IPS-18a (cell line): ENCODE measurements at regions not wholly inside any gene's neighbourhood (a gene's known extent, or its start where the extent isn't known, plus 50 kb on each side); places are given as distances from the start of the nearest gene placed in this dataset.

Source experiments
- H3K27ac ChIP-seq: one replicate; pipeline ENCODE4 v1.5.1; 2013; ENCODE audit warnings: low read length
- H3K27me3 ChIP-seq: one replicate; pipeline ENCODE4 v1.6.1; 2013; ENCODE audit warnings: mild to moderate bottlenecking, low read length; ENCODE audit not compliant: control insufficient read depth, insufficient read depth
- H3K36me3 ChIP-seq: one replicate; pipeline ENCODE4 v1.6.1; 2013; ENCODE audit warnings: low read depth, low read length; ENCODE audit not compliant: control insufficient read depth
- H3K4me1 ChIP-seq: one replicate; pipeline ENCODE4 v1.6.1; 2013; ENCODE audit warnings: low read depth, low read length; ENCODE audit not compliant: control insufficient read depth
- H3K4me3 ChIP-seq: one replicate; pipeline ENCODE4 v1.5.1; 2013; ENCODE audit warnings: low read length
- H3K9ac ChIP-seq: one replicate; pipeline ENCODE4 v1.6.1; 2013; ENCODE audit warnings: mild to moderate bottlenecking, low read length, moderate library complexity
- H3K9me3 ChIP-seq: one replicate; pipeline ENCODE4 v1.6.1; 2013; ENCODE audit warnings: low read depth, low read length; ENCODE audit not compliant: control insufficient read depth

GRCh38 chr9:129464972-129465833 is 155.7 kb downstream of the C9orf50 start:
- Histone ChIP-seq H3K27ac (no peak overlapping the region), H3K9ac (no peak overlapping the region), H3K9me3 (no peaks in the 10 kb centered on the region), H3K27me3 (no peaks in the 10 kb centered on the region), H3K4me1 (peaks cover 9% of the 10 kb centered on the region), H3K36me3 (no peaks in the 10 kb centered on the region), H3K4me3 (no peak overlapping the region)

DNA sequence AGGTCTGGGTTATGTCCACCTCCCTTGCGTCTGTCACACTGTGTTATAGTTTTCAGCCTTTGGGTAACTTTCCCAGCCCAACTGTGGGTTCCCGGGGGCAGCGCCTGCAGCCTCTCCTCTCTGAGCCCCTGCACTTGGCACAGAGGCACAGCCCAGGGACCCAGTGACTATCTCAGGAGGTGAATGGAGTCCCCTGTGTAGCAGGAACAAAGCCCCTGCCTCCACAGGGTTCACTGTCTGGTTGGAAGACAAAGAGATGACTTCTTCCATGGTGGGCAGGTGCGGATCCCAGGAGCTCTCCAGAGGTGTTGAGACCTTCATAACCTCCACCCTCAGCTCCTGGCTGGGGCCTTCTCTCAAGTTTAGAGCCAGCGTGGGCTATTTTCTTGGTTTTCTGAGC is 156.9 kb downstream of the C9orf50 start:
- Histone ChIP-seq H3K4me1 (peaks cover 5% of the 10 kb centered on the region), H3K27me3 (peaks cover 8% of the 10 kb centered on the region), H3K27ac (no peak overlapping the region), H3K9ac (no peak overlapping the region), H3K4me3 (no peak overlapping the region), H3K36me3 (no peaks in the 10 kb centered on the region), H3K9me3 (no peaks in the 10 kb centered on the region)

DNA sequence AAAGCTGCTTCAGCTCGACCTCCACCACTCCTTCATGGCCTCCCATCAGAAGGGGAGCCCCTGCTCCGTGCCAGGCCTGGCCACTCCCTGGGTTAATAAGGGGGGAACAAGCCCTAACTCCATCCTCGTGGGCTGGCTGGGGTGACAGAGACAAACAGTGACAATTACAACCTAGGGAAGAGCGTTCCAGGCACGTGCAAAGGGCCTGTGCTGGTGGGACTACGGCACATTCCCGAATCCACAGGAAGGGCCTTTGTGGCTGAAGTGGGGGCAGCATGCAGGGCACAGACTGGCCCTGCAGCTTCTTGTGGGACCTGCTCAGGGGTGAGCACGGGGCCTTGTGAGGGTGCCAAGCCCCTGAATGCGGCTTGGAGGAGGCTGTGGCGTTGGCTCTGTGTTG is 157.4 kb downstream of the C9orf50 start:
- no peak overlapping the region for H3K4me3 ChIP-seq
- H3K9me3 ChIP-seq: no peaks in the 10 kb centered on the region
- no peak overlapping the region for H3K27ac ChIP-seq
- no peaks in the 10 kb centered on the region for H3K36me3 ChIP-seq
- peaks cover 9% of the 10 kb centered on the region for H3K4me1 ChIP-seq
- H3K27me3 ChIP-seq: peaks cover 11% of the 10 kb centered on the region
- no peak overlapping the region for H3K9ac ChIP-seq

DNA sequence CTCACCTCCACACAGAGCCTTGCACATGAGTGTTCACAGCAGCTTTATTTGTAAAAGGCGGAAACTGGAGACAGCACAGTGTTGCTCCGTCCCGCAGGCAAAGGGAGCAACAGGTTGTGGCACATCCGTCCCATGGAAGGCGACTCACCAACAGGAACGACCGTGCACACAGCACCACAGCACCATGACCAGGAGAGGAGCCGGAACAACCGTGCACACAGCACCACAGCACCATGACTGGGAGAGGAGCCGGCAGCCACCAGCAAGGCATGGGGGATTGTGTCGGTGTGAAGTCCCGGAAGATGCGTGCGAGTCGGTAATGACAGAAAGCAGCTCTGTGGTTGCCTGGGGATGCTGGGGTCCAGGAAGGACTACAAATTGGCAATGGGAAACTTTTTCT is 158.5 kb downstream of the C9orf50 start:
- peaks cover 9% of the 10 kb centered on the region for H3K4me1 ChIP-seq
- no peak overlapping the region for H3K27ac ChIP-seq
- no peak overlapping the region for H3K4me3 ChIP-seq
- no peak overlapping the region for H3K9ac ChIP-seq
- peaks cover 11% of the 10 kb centered on the region for H3K27me3 ChIP-seq
- H3K36me3 ChIP-seq: no peaks in the 10 kb centered on the region
- no peaks in the 10 kb centered on the region for H3K9me3 ChIP-seq

- Histone ChIP-seq H3K27ac (peak overlapping the region; percentile 91), H3K36me3 (no peaks in the 10 kb centered on the region), H3K9ac (peak overlapping the region; percentile 78), H3K4me1 (peaks cover 9% of the 10 kb centered on the region), H3K9me3 (no peaks in the 10 kb centered on the region), H3K27me3 (peaks cover 11% of the 10 kb centered on the region), H3K4me3 (peak overlapping the region; percentile 64)
Observed at GRCh38 chr9:129460323-129461261, 160.3 kb downstream of the C9orf50 start.

DNA sequence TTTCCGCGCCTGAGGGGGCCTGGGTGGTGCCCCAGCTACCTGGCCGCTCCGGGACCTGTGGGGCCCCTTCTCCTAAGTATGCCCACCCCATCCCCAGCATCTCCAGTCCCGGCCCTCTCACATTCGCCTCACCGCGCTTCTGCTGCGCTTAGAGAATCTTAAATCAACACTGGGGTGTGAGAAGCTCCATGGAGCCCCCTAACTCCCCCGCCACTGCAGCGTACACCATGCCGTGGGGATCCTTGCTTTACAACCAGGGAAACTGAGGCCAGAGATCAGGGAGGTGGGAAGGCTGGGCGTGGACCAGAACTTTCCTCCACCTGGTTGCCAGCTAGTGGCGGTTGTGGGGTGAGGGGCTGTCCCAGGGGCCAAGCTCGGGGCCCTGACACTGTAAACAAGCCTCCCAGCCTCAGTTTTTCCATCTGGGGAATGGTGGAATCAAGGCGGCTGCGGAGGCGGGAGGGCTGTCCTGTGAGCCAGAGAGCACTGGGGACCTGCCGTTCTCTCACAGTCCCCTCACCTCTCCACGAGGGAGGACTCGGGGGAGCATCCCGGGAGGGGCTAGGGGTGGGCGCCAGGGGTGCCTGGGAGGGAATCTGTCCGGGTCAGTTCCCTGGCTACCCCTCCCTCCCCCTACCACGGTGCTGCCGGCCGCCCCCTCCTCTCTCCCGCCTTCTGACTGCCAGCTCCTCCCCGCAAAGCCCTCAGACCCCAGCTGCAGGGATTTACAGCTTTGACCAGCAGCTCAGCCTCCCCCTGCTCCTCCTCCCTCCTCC is 161.2 kb downstream of the C9orf50 start:
- H3K9ac ChIP-seq: no peak overlapping the region
- no peaks in the 10 kb centered on the region for H3K36me3 ChIP-seq
- H3K27me3 ChIP-seq: peaks cover 11% of the 10 kb centered on the region
- no peaks in the 10 kb centered on the region for H3K9me3 ChIP-seq
- peaks cover 9% of the 10 kb centered on the region for H3K4me1 ChIP-seq
- H3K4me3 ChIP-seq: peak overlapping the region; percentile 64
- no peak overlapping the region for H3K27ac ChIP-seq

GRCh38 chr9:129458663-129459546 is 162.0 kb downstream of the C9orf50 start:
- Histone ChIP-seq H3K36me3 (no peaks in the 10 kb centered on the region), H3K27ac (no peak overlapping the region), H3K27me3 (peaks cover 11% of the 10 kb centered on the region), H3K9ac (no peak overlapping the region), H3K9me3 (no peaks in the 10 kb centered on the region), H3K4me1 (peaks cover 9% of the 10 kb centered on the region), H3K4me3 (no peak overlapping the region)

DNA sequence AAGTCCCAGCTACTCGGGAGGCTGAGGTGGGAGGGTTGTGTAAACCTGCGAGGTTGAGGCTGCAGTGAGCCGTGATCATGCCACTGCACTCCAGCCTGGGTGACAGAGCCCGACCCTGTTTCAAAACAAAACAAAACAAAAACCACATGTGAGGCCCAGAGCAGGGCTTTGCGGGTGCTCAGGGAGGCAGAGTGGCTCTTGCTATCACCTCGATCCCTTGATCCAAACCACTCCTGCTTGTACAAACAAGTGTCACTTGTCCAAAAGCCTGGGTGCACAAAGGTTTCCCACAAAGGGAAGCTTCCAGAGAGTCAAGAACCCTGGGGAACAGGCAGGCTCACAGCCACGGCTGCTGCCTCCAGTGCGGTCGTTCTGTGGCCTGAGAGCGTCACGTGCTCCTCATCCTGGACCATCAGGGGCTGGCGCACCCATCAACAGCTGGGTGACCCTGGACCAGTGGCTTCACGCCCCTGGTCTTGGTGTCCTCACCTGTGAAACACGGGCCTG is 162.7 kb downstream of the C9orf50 start:
- Histone ChIP-seq H3K9ac (no peak overlapping the region), H3K4me1 (peaks cover 9% of the 10 kb centered on the region), H3K27me3 (peaks cover 11% of the 10 kb centered on the region), H3K4me3 (no peak overlapping the region), H3K36me3 (no peaks in the 10 kb centered on the region), H3K9me3 (no peaks in the 10 kb centered on the region), H3K27ac (no peak overlapping the region)

- Histone ChIP-seq H3K4me1 (peaks cover 9% of the 10 kb centered on the region), H3K9ac (no peak overlapping the region), H3K27me3 (peaks cover 11% of the 10 kb centered on the region), H3K36me3 (no peaks in the 10 kb centered on the region), H3K9me3 (no peaks in the 10 kb centered on the region), H3K27ac (no peak overlapping the region), H3K4me3 (no peak overlapping the region)
Observed at GRCh38 chr9:129457325-129457779, 163.5 kb downstream of the C9orf50 start.

DNA sequence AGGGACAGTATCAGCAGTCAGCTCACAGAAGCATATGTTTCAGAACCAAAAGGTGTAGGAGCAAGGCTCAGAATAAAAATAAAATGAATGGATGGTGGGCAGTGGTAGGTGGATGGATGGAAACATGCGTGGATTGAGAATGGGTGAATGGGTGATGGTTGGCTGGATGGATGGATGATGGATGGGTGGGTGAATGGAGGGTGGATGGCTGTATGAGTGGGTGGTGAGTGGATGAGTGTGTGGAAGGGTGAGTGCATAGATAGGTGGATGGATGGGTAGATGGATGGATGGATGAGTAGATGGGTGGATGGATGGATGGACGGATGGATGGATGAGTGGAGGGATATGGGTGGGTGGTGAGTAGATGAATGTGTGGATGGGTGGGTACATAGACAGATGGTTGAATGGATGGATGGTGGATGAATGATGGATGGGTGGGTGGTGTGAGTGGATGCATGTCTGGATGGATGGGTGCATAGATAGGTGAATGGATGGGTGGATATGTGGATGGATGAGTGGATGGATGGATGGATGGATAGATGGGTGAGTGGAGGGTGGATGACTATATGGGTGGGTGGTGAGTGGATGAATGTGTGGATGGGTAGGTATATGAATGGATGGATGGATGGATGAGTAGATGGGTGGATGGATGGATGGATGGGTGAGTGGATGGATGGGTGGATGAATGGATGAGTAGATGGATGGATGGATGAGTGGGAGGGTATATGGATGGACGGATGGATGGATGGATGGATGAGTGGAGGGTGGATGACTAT is 164.2 kb downstream of the C9orf50 start:
- Histone ChIP-seq H3K9ac (no peak overlapping the region), H3K36me3 (no peaks in the 10 kb centered on the region), H3K4me3 (no peak overlapping the region), H3K4me1 (peaks cover 9% of the 10 kb centered on the region), H3K27me3 (peaks cover 11% of the 10 kb centered on the region), H3K9me3 (no peaks in the 10 kb centered on the region), H3K27ac (no peak overlapping the region)
